Hematopoietic multipotent progenitor cell treated with erythropoietin and hydrocortisone succinate and interleukin-3 and kit ligand, for 8 days (in vitro differentiated cells): ENCODE measurements at regions not wholly inside any gene's neighbourhood (a gene's known extent, or its start where the extent isn't known, plus 50 kb on each side); places are given as distances from the start of the nearest gene placed in this dataset.
"Not testable (repeated sequence)": the region's sequence is repeated elsewhere in the genome, so short reads cannot be mapped to it uniquely, and the experiment has no call there.

Experiments
- DNase-seq: peaks from one replicate; pipeline ENCODE4 v3.0.0-alpha.2; 2015

GRCh38 chr4:162938738-162939485 is 227.8 kb downstream of the NAF1 start:
- DNase-seq = no peak

- no peak for DNase-seq
These were observed 231.5 kb downstream of the NAF1 start for GRCh38 chr4:162935214-162935613.

- no peak for DNase-seq
These were observed 235.4 kb downstream of the NAF1 start for GRCh38 chr4:162931286-162931685.

- DNase-seq = no peak
These were observed 245.4 kb downstream of the NAF1 start for GRCh38 chr4:162921178-162921785.

GRCh38 chr4:162920649-162921048 is 246.0 kb downstream of the NAF1 start:
- DNase-seq = no peak

- DNase-seq = no peak
These were observed 254.2 kb downstream of the NAF1 start for GRCh38 chr4:162912482-162912881.

GRCh38 chr4:162911349-162911748 is 255.3 kb downstream of the NAF1 start:
- no peak for DNase-seq

- DNase-seq = no peak
These were observed 256.7 kb downstream of the NAF1 start for GRCh38 chr4:162909952-162910351.

GRCh38 chr4:162894387-162894786 is 272.3 kb downstream of the NAF1 start:
- DNase-seq = no peak

- no peak for DNase-seq
These were observed 274.6 kb downstream of the NAF1 start for GRCh38 chr4:162891788-162892707.

- DNase-seq = no peak
These were observed 288.6 kb downstream of the NAF1 start for GRCh38 chr4:162878096-162878495.

GRCh38 chr4:162874748-162875147 is 291.9 kb downstream of the NAF1 start:
- DNase-seq = no peak

- no peak for DNase-seq
These were observed 294.7 kb downstream of the NAF1 start for GRCh38 chr4:162871990-162872389.

- no peak for DNase-seq
These were observed 297.5 kb downstream of the NAF1 start for GRCh38 chr4:162869157-162869556.

- no peak for DNase-seq
These were observed 300.1 kb downstream of the NAF1 start for GRCh38 chr4:162866565-162866964.

- DNase-seq = peak; percentile 9
These were observed 301.6 kb downstream of the NAF1 start for GRCh38 chr4:162865102-162865501.

- no peak for DNase-seq
These were observed 312.9 kb downstream of the NAF1 start for GRCh38 chr4:162853788-162854187.

GRCh38 chr4:162852642-162853041 is 314.0 kb downstream of the NAF1 start:
- no peak for DNase-seq

- DNase-seq = not testable (repeated sequence)
These were observed 315.4 kb downstream of the NAF1 start for GRCh38 chr4:162851241-162851758.

- DNase-seq = no peak
These were observed 316.8 kb downstream of the NAF1 start for GRCh38 chr4:162849937-162850336.

GRCh38 chr4:162847945-162848549 is 318.6 kb downstream of the NAF1 start:
- no peak for DNase-seq

GRCh38 chr4:162841753-162842152 is 324.9 kb downstream of the NAF1 start:
- DNase-seq = no peak

- no peak for DNase-seq
These were observed 326.9 kb downstream of the NAF1 start for GRCh38 chr4:162839814-162840213.
